ENCODE measurements at regions not wholly inside any gene's neighbourhood (a gene's known extent, or its start where the extent isn't known, plus 50 kb on each side); places are given as distances from the start of the nearest gene placed in this dataset.
"Not testable (repeated sequence)": the region's sequence is repeated elsewhere in the genome, so short reads cannot be mapped to it uniquely, and the experiment has no call there.

- H3K9me3 ChIP-seq (ENCODE audit: control insufficient read depth in 3 of 3, low read length in 3 of 3); H3K4me1 ChIP-seq (ENCODE audit: control insufficient read depth in 3 of 3, insufficient read depth in 3 of 3, low read length in 3 of 3); H3K27me3 ChIP-seq (ENCODE audit: control insufficient read depth in 3 of 3, insufficient read depth in 3 of 3, low read length in 3 of 3); H3K27ac ChIP-seq (ENCODE audit: low read depth, low read length); H3K9ac ChIP-seq (ENCODE audit: low read depth in 1 of 3, low read length in 3 of 3); H3K4me3 ChIP-seq (ENCODE audit: low read length in 3 of 3); H3K36me3 ChIP-seq (ENCODE audit: control insufficient read depth in 3 of 3, insufficient read depth in 3 of 3, low read length in 3 of 3): not testable (repeated sequence)
Observed at GRCh38 chr11:3544990-3545389, 96.8 kb downstream of the ART5 start.

GRCh38 chr11:3538220-3538619 lies 103.6 kb downstream of the ART5 start:
- H3K9me3 ChIP-seq (ENCODE audit: control insufficient read depth in 3 of 3, low read length in 3 of 3); H3K9ac ChIP-seq (ENCODE audit: low read depth in 1 of 3, low read length in 3 of 3); H3K27me3 ChIP-seq (ENCODE audit: control insufficient read depth in 3 of 3, insufficient read depth in 3 of 3, low read length in 3 of 3); H3K36me3 ChIP-seq (ENCODE audit: control insufficient read depth in 3 of 3, insufficient read depth in 3 of 3, low read length in 3 of 3); H3K4me1 ChIP-seq (ENCODE audit: control insufficient read depth in 3 of 3, insufficient read depth in 3 of 3, low read length in 3 of 3); H3K4me3 ChIP-seq (ENCODE audit: low read length in 3 of 3); H3K27ac ChIP-seq (ENCODE audit: low read depth, low read length): not testable (repeated sequence)

- H3K9ac ChIP-seq (ENCODE audit: low read depth in 1 of 3, low read length in 3 of 3); H3K27me3 ChIP-seq (ENCODE audit: control insufficient read depth in 3 of 3, insufficient read depth in 3 of 3, low read length in 3 of 3); H3K27ac ChIP-seq (ENCODE audit: low read depth, low read length); H3K36me3 ChIP-seq (ENCODE audit: control insufficient read depth in 3 of 3, insufficient read depth in 3 of 3, low read length in 3 of 3); H3K9me3 ChIP-seq (ENCODE audit: control insufficient read depth in 3 of 3, low read length in 3 of 3); H3K4me3 ChIP-seq (ENCODE audit: low read length in 3 of 3); H3K4me1 ChIP-seq (ENCODE audit: control insufficient read depth in 3 of 3, insufficient read depth in 3 of 3, low read length in 3 of 3): not testable (repeated sequence)
Observed at GRCh38 chr11:3537254-3537653, 104.5 kb downstream of the ART5 start.

GRCh38 chr11:3532958-3533357 lies 108.8 kb downstream of the ART5 start:
- not testable (repeated sequence) for H3K9ac ChIP-seq (ENCODE audit: low read depth in 1 of 3, low read length in 3 of 3); H3K4me3 ChIP-seq (ENCODE audit: low read length in 3 of 3); H3K4me1 ChIP-seq (ENCODE audit: control insufficient read depth in 3 of 3, insufficient read depth in 3 of 3, low read length in 3 of 3); H3K27me3 ChIP-seq (ENCODE audit: control insufficient read depth in 3 of 3, insufficient read depth in 3 of 3, low read length in 3 of 3); H3K36me3 ChIP-seq (ENCODE audit: control insufficient read depth in 3 of 3, insufficient read depth in 3 of 3, low read length in 3 of 3); H3K27ac ChIP-seq (ENCODE audit: low read depth, low read length); H3K9me3 ChIP-seq (ENCODE audit: control insufficient read depth in 3 of 3, low read length in 3 of 3)

GRCh38 chr11:3531280-3531679 lies 110.5 kb downstream of the ART5 start:
- not testable (repeated sequence) for H3K27me3 ChIP-seq (ENCODE audit: control insufficient read depth in 3 of 3, insufficient read depth in 3 of 3, low read length in 3 of 3); H3K36me3 ChIP-seq (ENCODE audit: control insufficient read depth in 3 of 3, insufficient read depth in 3 of 3, low read length in 3 of 3)

GRCh38 chr11:3523567-3523966 lies 118.2 kb downstream of the ART5 start:
- H3K9me3 ChIP-seq (ENCODE audit: control insufficient read depth in 3 of 3, low read length in 3 of 3); H3K9ac ChIP-seq (ENCODE audit: low read depth in 1 of 3, low read length in 3 of 3); H3K4me3 ChIP-seq (ENCODE audit: low read length in 3 of 3); H3K27me3 ChIP-seq (ENCODE audit: control insufficient read depth in 3 of 3, insufficient read depth in 3 of 3, low read length in 3 of 3); H3K36me3 ChIP-seq (ENCODE audit: control insufficient read depth in 3 of 3, insufficient read depth in 3 of 3, low read length in 3 of 3); H3K27ac ChIP-seq (ENCODE audit: low read depth, low read length); H3K4me1 ChIP-seq (ENCODE audit: control insufficient read depth in 3 of 3, insufficient read depth in 3 of 3, low read length in 3 of 3): not testable (repeated sequence)

More at GRCh38 chr11:3531280-3531679, 110.5 kb downstream of the ART5 start:
- not testable (repeated sequence) for H3K27ac ChIP-seq (ENCODE audit: low read depth, low read length); H3K4me3 ChIP-seq (ENCODE audit: low read length in 3 of 3); H3K9me3 ChIP-seq (ENCODE audit: control insufficient read depth in 3 of 3, low read length in 3 of 3); H3K4me1 ChIP-seq (ENCODE audit: control insufficient read depth in 3 of 3, insufficient read depth in 3 of 3, low read length in 3 of 3); H3K9ac ChIP-seq (ENCODE audit: low read depth in 1 of 3, low read length in 3 of 3)

GRCh38 chr11:3520905-3521304 lies 120.9 kb downstream of the ART5 start:
- H3K27ac ChIP-seq (ENCODE audit: low read depth, low read length); H3K36me3 ChIP-seq (ENCODE audit: control insufficient read depth in 3 of 3, insufficient read depth in 3 of 3, low read length in 3 of 3); H3K4me3 ChIP-seq (ENCODE audit: low read length in 3 of 3); H3K4me1 ChIP-seq (ENCODE audit: control insufficient read depth in 3 of 3, insufficient read depth in 3 of 3, low read length in 3 of 3); H3K27me3 ChIP-seq (ENCODE audit: control insufficient read depth in 3 of 3, insufficient read depth in 3 of 3, low read length in 3 of 3); H3K9me3 ChIP-seq (ENCODE audit: control insufficient read depth in 3 of 3, low read length in 3 of 3); H3K9ac ChIP-seq (ENCODE audit: low read depth in 1 of 3, low read length in 3 of 3): not testable (repeated sequence)

- not testable (repeated sequence) for H3K36me3 ChIP-seq (ENCODE audit: control insufficient read depth in 3 of 3, insufficient read depth in 3 of 3, low read length in 3 of 3); H3K9ac ChIP-seq (ENCODE audit: low read depth in 1 of 3, low read length in 3 of 3); H3K27ac ChIP-seq (ENCODE audit: low read depth, low read length); H3K4me1 ChIP-seq (ENCODE audit: control insufficient read depth in 3 of 3, insufficient read depth in 3 of 3, low read length in 3 of 3); H3K4me3 ChIP-seq (ENCODE audit: low read length in 3 of 3); H3K27me3 ChIP-seq (ENCODE audit: control insufficient read depth in 3 of 3, insufficient read depth in 3 of 3, low read length in 3 of 3); H3K9me3 ChIP-seq (ENCODE audit: control insufficient read depth in 3 of 3, low read length in 3 of 3)
Observed at GRCh38 chr11:3519841-3520240, 122.0 kb downstream of the ART5 start.

- not testable (repeated sequence) for H3K4me3 ChIP-seq (ENCODE audit: low read length in 3 of 3); H3K27me3 ChIP-seq (ENCODE audit: control insufficient read depth in 3 of 3, insufficient read depth in 3 of 3, low read length in 3 of 3); H3K9me3 ChIP-seq (ENCODE audit: control insufficient read depth in 3 of 3, low read length in 3 of 3); H3K9ac ChIP-seq (ENCODE audit: low read depth in 1 of 3, low read length in 3 of 3); H3K36me3 ChIP-seq (ENCODE audit: control insufficient read depth in 3 of 3, insufficient read depth in 3 of 3, low read length in 3 of 3); H3K4me1 ChIP-seq (ENCODE audit: control insufficient read depth in 3 of 3, insufficient read depth in 3 of 3, low read length in 3 of 3); H3K27ac ChIP-seq (ENCODE audit: low read depth, low read length)
Observed at GRCh38 chr11:3516934-3517567, 124.7 kb downstream of the ART5 start.

GRCh38 chr11:3516345-3516933 lies 125.4 kb downstream of the ART5 start:
- not testable (repeated sequence) for H3K36me3 ChIP-seq (ENCODE audit: control insufficient read depth in 3 of 3, insufficient read depth in 3 of 3, low read length in 3 of 3); H3K9ac ChIP-seq (ENCODE audit: low read depth in 1 of 3, low read length in 3 of 3); H3K27ac ChIP-seq (ENCODE audit: low read depth, low read length); H3K4me1 ChIP-seq (ENCODE audit: control insufficient read depth in 3 of 3, insufficient read depth in 3 of 3, low read length in 3 of 3); H3K9me3 ChIP-seq (ENCODE audit: control insufficient read depth in 3 of 3, low read length in 3 of 3); H3K4me3 ChIP-seq (ENCODE audit: low read length in 3 of 3); H3K27me3 ChIP-seq (ENCODE audit: control insufficient read depth in 3 of 3, insufficient read depth in 3 of 3, low read length in 3 of 3)
